Fibroblast of upper back skin (primary cell): ENCODE measurements at regions not wholly inside any gene's neighbourhood (a gene's known extent, or its start where the extent isn't known, plus 50 kb on each side); places are given as distances from the start of the nearest gene placed in this dataset.

Experiments used
- DNase-seq: peaks from one replicate; pipeline ENCODE4 v3.0.0-alpha.2; 2013

GRCh38 chr10:10368951-10369576, 648.6 kb upstream of the CELF2 start:
- no peak for DNase-seq

- no peak for DNase-seq
These were observed 631.8 kb upstream of the CELF2 start for GRCh38 chr10:10385831-10386230.

- no peak for DNase-seq
These were observed 628.5 kb upstream of the CELF2 start for GRCh38 chr10:10389182-10389581.

GRCh38 chr10:10392511-10392910, 625.2 kb upstream of the CELF2 start:
- no peak for DNase-seq

- peak; percentile 59 for DNase-seq
These were observed 622.6 kb upstream of the CELF2 start for GRCh38 chr10:10394933-10395658.

- peak; percentile 23 for DNase-seq
These were observed 621.1 kb upstream of the CELF2 start for GRCh38 chr10:10396601-10397000.

GRCh38 chr10:10397906-10398305, 619.8 kb upstream of the CELF2 start:
- no peak for DNase-seq

- DNase-seq, result peak; percentile 26
These were observed 613.9 kb upstream of the CELF2 start for GRCh38 chr10:10403762-10404161.

- no peak for DNase-seq
These were observed 600.0 kb upstream of the CELF2 start for GRCh38 chr10:10417671-10418070.

- DNase-seq, result no peak
These were observed 599.3 kb upstream of the CELF2 start for GRCh38 chr10:10418387-10418786.

GRCh38 chr10:10421071-10421470, 596.6 kb upstream of the CELF2 start:
- DNase-seq, result no peak

- DNase-seq, result no peak
These were observed 586.1 kb upstream of the CELF2 start for GRCh38 chr10:10431422-10432066.

- DNase-seq, result peak; percentile 7
These were observed 585.2 kb upstream of the CELF2 start for GRCh38 chr10:10432296-10433035.

GRCh38 chr10:10434312-10434711, 583.4 kb upstream of the CELF2 start:
- no peak for DNase-seq

GRCh38 chr10:10437886-10438285, 579.8 kb upstream of the CELF2 start:
- no peak for DNase-seq

- DNase-seq, result no peak
These were observed 579.2 kb upstream of the CELF2 start for GRCh38 chr10:10438335-10439100.

GRCh38 chr10:10456856-10457255, 560.8 kb upstream of the CELF2 start:
- DNase-seq, result no peak

GRCh38 chr10:10460451-10460850, 557.2 kb upstream of the CELF2 start:
- no peak for DNase-seq

GRCh38 chr10:10462151-10462941, 555.3 kb upstream of the CELF2 start:
- DNase-seq, result no peak

GRCh38 chr10:10471758-10472157, 545.9 kb upstream of the CELF2 start:
- DNase-seq, result no peak

- DNase-seq, result no peak
These were observed 541.9 kb upstream of the CELF2 start for GRCh38 chr10:10475812-10476211.

- peak; percentile 4 for DNase-seq
These were observed 539.8 kb upstream of the CELF2 start for GRCh38 chr10:10477844-10478243.
